GM21381 (cell line): ENCODE measurements at regions not wholly inside any gene's neighbourhood (a gene's known extent, or its start where the extent isn't known, plus 50 kb on each side); places are given as distances from the start of the nearest gene placed in this dataset.
"Not testable (repeated sequence)": the region's sequence is repeated elsewhere in the genome, so short reads cannot be mapped to it uniquely, and the experiment has no call there.

ENCODE experiments used
- ATAC-seq: cut with Tn5 transposase; IDR thresholded peaks from one replicate; pipeline ENCODE4 v1.9.1; 2021; ENCODE audit warnings: mild to moderate bottlenecking, moderate library complexity; ENCODE audit not compliant: unreplicated experiment

GRCh38 chr2:40043641-40044040, 264.6 kb upstream of the THUMPD2 start:
- ATAC-seq, result no peak

- ATAC-seq, result no peak
Observed at GRCh38 chr2:40043191-40043590, 264.1 kb upstream of the THUMPD2 start.

DNA sequence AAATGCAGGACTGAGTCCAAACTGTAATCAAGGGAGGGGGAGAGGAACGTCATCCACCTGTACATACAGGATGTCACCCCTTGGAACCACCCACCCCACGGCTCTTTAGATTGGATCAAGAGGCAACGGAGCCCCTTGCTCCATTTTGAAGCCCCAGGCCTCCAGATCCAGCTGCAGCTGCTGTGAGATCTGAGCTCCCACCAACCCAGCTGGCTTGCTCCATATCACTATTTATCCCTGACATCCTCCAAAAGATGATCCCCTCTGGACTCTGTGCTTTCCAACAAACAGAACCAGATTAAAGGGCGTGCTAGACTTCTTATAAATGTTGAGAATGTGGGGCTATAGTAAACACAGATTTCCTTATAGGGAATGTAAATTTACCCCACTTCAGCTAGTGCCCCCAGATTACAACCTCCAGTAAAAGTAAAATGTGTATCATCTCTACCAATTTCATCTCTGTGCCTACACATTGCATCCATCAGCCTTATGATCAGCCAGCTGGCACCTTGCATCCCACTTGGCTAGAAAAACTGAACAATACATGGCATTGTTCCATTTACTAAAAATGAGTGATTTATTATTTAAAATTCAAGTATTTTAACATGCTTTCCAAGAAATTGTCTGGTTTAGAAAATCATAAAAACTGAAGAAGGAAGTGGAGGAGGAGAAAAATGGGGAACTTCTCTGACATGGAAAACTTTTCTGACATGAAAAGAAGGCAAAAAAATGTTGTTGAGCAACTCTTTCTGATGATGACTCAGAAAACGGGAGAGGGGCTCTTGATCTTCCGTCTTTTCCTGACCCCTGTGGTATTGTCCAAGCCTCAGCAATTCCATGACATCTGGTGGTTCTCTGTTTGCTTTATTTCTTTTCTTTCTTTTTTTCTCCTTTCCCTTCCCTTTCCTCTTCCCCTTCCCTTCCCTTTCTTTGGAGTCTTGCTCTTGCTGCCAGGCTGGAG, 262.6 kb upstream of the THUMPD2 start:
- no peak for ATAC-seq

GRCh38 chr2:40039549-40039948, 260.5 kb upstream of the THUMPD2 start:
- no peak for ATAC-seq

DNA sequence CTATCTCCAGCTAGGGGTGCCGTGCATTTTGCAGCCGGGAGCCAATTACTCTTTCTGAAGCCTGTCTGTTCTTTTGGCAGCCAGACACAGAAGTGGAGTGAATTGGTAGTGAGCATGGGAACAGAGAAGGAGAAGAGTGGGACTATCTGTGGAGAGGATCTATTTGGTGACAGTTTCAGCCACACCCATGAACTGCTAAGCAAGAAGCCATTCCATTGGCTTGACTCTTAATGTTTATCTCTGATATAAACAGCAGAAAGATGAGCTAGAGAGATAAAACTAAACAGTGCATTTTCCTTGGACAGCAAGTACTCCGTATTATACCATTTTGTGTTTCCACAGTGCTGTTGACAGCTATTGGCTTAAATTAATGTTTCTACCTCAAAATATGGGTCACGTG, 259.6 kb upstream of the THUMPD2 start:
- no peak for ATAC-seq

GRCh38 chr2:40037303-40037702, 258.2 kb upstream of the THUMPD2 start:
- no peak for ATAC-seq

GRCh38 chr2:40036241-40036640, 257.2 kb upstream of the THUMPD2 start:
- ATAC-seq, result no peak

DNA sequence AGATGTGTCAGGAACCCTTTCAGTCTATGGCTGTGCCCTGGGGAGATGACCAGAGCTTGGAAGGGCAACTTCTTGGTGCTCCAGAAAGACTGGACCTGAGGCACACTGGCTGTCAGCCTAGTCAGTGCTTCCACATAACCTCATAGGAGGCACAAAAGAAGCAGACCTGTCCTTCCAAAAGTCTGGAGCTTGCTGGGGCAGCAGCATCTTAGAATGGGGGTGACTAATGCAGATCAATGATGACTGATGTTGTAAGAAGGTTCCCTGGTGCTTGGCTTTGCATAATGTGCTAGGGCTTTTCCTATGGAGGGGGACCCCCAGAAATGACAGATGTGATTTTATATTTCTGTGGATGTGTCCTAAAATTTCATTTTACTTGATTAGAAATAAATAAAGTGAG, 255.7 kb upstream of the THUMPD2 start:
- ATAC-seq, result no peak

DNA sequence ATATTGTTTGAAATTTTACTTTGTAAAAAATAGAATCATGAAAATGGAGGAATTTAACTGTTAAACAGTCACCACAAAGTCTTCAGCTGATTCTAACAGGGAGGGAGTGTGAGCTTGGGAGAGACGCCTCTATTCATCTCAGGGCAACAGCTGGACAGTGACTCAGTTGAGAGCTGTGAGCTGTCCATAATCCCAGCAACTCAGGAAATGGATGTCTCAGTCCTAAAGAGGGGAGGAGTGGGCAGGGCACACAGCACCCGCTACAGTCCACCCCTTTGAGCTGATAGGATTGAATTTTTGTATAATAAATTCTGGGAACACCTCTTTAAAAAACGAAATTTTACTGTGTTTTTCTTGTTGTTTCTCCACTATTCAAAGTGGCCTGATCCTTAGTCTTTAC, 255.1 kb upstream of the THUMPD2 start:
- ATAC-seq, result no peak

- no peak for ATAC-seq
Observed at GRCh38 chr2:40033781-40034180, 254.7 kb upstream of the THUMPD2 start.

DNA sequence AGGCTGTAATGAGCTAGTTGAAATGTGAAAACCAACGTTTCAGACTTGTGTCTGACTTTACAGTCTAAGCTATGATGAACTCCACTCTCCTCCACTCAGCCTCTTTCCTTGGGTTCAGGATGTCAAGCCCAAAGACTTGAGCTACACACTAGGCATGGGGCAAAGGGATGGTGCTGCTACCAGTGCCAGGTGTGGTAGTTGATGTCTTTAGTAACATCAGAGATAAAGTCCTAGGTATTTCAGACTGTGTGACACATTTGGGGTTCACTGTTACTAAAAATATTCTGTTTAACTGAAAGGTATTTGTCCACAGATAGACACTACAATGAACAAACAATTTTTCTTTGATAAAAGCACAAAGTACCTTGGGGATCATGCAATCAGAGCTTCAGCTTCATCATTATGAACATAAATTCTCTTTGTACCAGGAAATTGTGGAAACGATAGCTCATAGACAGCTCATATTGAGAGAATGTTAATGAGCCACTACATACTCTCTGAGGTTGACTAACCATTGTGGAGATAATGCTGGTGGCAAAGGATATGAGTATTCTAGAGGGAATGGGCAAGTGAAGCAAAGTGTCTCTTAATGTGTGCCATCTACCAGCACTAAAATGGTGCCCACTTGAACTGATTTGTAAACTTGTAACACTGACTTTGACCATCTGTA, 253.7 kb upstream of the THUMPD2 start:
- no peak for ATAC-seq

- ATAC-seq, result no peak
Observed at GRCh38 chr2:40030456-40030975, 251.5 kb upstream of the THUMPD2 start.

- peak; percentile 84 for ATAC-seq
Observed at GRCh38 chr2:40028792-40029488, 249.9 kb upstream of the THUMPD2 start.

DNA sequence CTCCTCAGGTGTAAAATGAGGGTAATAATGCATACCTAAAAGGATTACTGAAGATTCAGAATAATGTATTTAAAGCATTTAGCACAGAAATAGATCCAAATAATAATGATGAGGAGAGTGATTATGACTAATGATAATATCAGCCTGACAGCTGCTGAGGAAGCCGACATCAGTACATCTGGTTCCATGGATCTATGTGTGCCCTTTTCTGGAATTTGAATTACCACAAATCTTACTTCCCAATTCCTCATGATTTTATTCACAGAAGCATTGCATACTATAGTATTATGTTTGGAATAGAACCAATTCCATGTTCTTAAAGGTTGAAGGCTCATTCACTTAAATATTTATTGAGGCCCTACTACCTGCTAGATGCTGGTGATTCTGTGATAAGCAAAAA, 248.9 kb upstream of the THUMPD2 start:
- ATAC-seq, result no peak

GRCh38 chr2:40025276-40025675, 246.2 kb upstream of the THUMPD2 start:
- not testable (repeated sequence) for ATAC-seq

- no peak for ATAC-seq
Observed at GRCh38 chr2:40020997-40021396, 241.9 kb upstream of the THUMPD2 start.

DNA sequence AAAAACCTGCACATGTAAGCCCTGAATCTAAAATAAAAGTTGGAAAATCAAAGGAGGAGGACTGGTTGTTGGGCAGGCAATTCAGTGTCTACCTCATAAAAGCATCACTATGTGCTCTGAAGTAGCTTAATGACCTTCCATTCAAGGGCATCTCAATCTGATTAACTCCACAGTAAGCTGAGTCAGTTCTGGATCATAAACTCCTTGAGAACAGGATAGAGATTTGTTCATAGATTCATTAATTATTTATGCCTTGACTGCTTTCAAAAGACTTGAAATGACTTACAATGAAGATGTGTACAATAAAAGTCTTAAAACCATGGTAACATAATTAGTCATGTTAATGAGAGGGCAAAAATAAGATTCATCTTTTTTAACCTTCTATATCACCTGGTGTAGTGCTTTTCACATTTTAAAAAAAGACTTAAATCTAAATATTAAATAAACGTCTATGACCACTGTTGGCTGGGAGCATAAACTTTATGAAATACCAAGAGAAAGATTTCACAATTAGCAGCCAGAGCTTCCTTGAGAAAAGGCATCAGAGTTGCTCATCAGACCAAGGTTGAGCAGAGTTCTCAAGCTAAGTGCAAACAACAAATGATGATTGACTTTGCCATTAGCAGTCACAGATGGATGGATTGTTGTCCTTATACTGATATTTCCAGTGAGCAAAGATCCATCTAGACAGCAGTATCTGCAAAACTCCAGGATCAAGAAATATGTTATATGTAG, 237.3 kb upstream of the THUMPD2 start:
- no peak for ATAC-seq

DNA sequence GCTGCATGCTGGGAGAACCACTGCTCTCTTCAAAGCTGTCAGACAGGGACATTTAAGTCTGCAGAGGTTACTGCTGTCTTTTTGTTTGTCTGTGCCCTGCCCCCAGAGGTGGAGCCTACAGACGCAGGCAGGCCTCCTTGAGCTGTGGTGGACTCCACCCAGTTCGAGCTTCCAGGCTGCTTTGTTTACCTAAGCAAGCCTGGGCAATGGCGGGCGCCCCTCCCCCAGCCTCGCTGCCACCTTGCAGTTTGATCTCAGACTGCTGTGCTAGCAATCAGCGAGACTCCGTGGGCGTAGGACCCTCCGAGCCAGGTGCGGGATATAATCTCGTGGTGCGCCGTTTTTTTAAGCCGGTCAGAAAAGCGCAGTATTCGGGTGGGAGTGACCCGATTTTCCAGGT, 234.9 kb upstream of the THUMPD2 start:
- ATAC-seq, result not testable (repeated sequence)

DNA sequence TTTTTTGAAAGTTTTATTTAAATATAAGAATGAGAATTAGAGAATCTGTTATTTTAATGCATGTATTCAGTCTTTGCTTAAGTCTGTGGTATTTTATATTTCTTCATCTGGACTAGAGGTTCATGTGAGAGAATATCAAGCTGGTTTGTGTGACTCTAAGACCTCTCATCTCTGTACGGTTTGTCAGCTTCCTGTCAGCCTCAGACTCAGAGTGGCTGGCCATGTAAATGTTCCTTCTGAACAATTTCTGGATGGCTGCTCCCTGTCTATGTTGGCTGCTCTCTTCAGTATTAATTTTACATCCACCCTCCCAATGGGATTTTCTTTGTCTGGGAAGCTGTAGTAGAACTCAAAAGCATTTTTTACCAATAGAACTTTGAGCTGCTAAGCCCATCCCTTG, 225.3 kb upstream of the THUMPD2 start:
- no peak for ATAC-seq

- ATAC-seq, result no peak
Observed at GRCh38 chr2:40002339-40002738, 223.3 kb upstream of the THUMPD2 start.

GRCh38 chr2:39999864-40000263, 220.8 kb upstream of the THUMPD2 start:
- ATAC-seq, result no peak
